GM06990 (cell line): ENCODE measurements at regions not wholly inside any gene's neighbourhood (a gene's known extent, or its start where the extent isn't known, plus 50 kb on each side); places are given as distances from the start of the nearest gene placed in this dataset.

ENCODE experiments used
- DNase-seq: peaks from one replicate; pipeline ENCODE4 v3.0.0-alpha.2; 2011; ENCODE audit not compliant: insufficient read length; ENCODE audit errors: extremely low read depth
- H3K27me3 ChIP-seq: replicated peaks from 2 replicates; pipeline ENCODE4 v1.6.0; 2011; ENCODE audit warnings: low read length; ENCODE audit not compliant: control insufficient read depth, insufficient read depth
- H3K36me3 ChIP-seq: 2 replicates; pipeline ENCODE4 v1.5.1; 2011; ENCODE audit warnings: low read length; ENCODE audit not compliant: control insufficient read depth, insufficient read depth
- H3K4me3 ChIP-seq: replicated peaks from 2 replicates; pipeline ENCODE4 v1.5.1; 2011; ENCODE audit warnings: low read depth, mild to moderate bottlenecking, control low read depth, low read length
- TF ChIP-seq, protein P1 (sequence below): IDR thresholded peaks from 2 replicates; pipeline ENCODE4 v1.5.1; 2011; ENCODE audit warnings: low read length, control low read depth, mild to moderate bottlenecking, inconsistent platforms; ENCODE audit not compliant: insufficient read depth, poor library complexity, severe bottlenecking

DNA sequence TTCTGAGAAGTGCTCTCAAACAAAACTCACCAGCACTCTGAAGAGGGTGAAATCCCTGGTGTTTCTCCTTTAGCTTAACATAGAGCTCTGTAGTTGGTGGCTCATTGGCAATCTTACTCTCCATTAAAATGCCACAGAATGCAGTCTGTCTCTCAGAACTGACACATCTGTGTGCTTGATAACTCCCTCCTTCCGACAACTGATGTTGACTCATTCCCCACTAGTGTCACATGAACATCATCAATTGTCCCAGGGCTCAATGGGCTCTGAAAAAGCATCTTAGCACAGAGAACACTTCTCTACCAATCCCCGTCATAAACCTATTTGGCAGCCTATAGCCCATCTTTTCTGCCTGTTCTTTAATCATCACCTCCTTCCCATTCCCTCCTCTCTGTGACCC, 133.2 kb upstream of the ZC3H11B start:
- no peaks in the 10 kb centered on the region; the same call in 1 of the 2 replicates for H3K27me3 ChIP-seq
- DNase-seq, result no peak
- no peak overlapping the region for H3K4me3 ChIP-seq
- TF ChIP-seq, protein P1, sequence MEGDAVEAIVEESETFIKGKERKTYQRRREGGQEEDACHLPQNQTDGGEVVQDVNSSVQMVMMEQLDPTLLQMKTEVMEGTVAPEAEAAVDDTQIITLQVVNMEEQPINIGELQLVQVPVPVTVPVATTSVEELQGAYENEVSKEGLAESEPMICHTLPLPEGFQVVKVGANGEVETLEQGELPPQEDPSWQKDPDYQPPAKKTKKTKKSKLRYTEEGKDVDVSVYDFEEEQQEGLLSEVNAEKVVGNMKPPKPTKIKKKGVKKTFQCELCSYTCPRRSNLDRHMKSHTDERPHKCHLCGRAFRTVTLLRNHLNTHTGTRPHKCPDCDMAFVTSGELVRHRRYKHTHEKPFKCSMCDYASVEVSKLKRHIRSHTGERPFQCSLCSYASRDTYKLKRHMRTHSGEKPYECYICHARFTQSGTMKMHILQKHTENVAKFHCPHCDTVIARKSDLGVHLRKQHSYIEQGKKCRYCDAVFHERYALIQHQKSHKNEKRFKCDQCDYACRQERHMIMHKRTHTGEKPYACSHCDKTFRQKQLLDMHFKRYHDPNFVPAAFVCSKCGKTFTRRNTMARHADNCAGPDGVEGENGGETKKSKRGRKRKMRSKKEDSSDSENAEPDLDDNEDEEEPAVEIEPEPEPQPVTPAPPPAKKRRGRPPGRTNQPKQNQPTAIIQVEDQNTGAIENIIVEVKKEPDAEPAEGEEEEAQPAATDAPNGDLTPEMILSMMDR, result no peak
- no peaks in the 10 kb centered on the region for H3K36me3 ChIP-seq

DNA sequence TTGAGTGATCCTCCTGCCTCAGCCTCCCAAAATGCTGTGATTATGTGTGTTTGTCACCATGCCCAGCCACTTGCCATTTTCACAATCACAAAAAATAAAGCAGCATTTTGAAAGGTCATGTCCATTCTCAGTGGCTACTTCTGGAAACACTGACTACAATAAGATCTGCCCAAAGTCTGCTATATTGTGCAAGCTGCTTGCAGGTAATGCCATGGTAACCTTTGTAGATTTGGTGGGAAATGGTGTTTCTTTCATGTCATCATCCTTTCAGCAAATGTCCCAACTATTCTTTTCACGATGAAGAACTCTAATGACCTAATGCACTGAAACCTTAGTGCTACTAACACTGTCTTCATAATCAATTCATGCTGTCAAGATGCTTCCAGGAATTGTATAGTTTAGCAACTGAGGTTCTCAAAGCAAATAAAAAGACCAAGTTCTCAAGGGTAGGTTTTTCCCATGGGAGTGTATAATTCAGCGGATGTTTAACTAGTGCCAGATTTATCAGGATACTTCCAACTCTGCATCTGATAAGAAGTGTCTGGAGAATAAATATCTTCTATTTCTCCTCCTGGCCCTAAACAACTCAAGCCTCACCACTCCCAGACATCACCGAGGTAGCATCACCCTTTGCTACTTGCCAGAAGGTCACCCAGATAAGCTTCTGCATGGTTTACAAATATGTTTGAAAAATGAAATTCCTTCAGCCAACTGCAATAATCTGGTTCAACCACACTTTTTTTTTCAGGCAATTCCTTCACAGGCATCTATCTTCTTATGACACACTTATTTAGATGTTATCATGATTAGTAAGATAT, 132.0 kb upstream of the ZC3H11B start:
- Histone ChIP-seq H3K36me3 (no peaks in the 10 kb centered on the region), H3K4me3 (no peak overlapping the region), H3K27me3 (no peaks in the 10 kb centered on the region; the same call in 1 of the 2 replicates)
- TF ChIP-seq, protein P1, result no peak
- no peak for DNase-seq

DNA sequence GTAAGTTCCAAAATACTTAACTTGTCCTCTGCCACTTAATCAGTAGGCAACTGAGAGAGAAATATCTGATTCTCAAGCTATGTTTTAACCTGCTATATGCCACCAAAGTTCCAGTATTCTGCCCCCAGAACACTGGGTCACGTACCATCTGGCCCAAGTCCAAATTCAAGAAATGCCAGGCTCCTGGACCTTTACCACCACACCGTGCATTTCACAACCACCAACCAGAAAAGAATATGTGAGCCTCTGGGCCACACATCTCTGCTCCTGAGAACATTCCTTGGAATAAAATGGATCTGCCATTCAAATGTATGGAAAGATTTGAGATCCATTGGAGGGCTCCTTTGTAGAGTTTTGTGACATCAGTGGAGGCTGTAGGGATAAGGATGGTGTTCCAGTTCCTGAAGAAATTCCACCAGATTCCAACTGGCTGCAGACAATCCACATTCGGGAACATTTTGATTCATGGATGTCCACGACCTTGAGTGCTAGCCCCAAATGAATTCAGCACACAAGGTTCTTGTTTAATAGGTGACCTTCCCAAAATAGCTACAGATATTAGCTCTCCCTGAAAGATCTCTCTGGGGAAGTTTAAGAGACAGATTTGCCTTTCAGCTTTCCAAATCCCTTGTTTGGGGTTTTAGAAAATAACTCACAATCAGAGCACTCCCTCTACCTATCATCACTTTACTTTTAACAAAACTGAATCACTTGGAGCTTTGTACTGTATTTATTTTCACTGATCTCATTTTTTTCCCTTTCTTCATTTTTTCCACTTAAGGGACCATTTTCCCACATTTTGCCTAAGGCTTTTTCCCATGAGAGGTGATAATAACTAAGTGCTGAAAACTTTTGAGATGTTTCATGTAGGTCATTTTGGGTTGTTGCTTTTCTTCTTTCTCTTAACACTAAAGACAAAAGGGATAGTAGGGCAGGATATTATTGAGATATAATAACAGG, 128.4 kb upstream of the ZC3H11B start:
- no peaks in the 10 kb centered on the region; the same call in 1 of the 2 replicates for H3K27me3 ChIP-seq
- DNase-seq, result no peak
- TF ChIP-seq, protein P1, result no peak
- no peaks in the 10 kb centered on the region for H3K36me3 ChIP-seq
- H3K4me3 ChIP-seq, result no peak overlapping the region

DNA sequence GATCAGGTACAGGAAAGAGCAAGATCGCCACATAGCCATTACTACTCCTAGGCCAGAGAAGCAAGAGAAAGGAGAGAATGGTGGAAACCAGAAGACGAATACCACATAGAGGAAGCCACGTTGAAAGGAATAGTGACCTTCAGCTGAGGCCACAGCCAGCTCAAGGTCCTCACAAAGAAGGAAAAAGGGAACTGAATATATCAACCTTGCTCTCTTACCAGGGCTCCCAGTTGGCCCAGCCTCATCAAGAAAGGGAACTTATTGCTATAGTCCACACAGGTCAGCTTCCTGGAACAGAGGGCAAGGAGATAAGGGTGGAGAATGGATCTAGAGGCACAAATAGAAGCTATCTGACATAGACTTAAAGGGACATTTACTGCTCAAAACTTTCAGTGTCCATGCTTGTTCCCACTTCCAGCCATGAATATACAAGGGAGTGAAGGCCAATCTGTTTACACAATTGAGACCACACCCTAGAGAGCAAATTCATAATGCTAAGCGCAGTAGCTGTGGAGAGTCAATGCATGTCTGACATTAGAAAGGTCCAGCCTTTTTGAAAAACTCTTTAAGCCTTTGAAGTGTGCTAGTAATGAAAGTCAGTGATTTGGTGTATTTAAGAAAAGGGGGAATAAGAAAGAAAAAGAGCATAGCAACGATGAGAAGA, 120.7 kb upstream of the ZC3H11B start:
- Histone ChIP-seq H3K36me3 (no peaks in the 10 kb centered on the region), H3K27me3 (no peaks in the 10 kb centered on the region), H3K4me3 (no peak overlapping the region)
- TF ChIP-seq, protein P1, result no peak
- no peak for DNase-seq

DNA sequence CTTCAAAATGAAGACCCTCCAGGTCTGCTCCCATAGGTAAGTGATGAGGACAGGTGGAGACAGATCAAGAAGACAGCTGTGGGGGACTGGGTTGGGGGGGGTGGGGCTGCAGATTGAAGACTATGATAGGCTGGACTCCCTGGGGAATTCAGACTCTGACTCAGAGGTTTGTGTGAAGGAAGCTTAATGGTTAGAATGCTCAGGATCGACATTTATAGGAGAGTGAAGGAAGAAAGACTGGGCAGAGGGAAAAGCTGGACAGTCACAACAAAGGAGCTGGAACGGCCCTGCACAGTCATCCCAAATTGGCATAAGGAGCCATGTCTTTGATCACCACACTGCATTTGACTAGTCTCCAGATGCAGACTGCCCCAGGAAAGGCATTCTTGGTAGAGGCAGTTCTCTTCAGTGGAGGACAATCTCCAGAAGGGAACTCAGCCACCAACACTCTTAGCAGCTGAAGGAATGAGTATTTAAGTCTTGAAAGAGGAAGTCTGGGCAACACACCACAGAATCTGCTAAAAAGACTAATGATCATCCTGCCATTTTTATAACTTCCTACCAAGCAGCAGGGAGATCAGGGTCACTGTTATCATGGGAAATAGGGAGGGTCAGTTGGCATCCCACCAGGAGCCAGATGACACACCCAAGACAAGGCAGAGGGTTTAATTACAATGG, 120.0 kb upstream of the ZC3H11B start:
- Histone ChIP-seq H3K4me3 (no peak overlapping the region), H3K27me3 (no peaks in the 10 kb centered on the region), H3K36me3 (no peaks in the 10 kb centered on the region)
- DNase-seq, result no peak
- TF ChIP-seq, protein P1, result no peak
